ENCODE measurements at regions not wholly inside any gene's neighbourhood (a gene's known extent, or its start where the extent isn't known, plus 50 kb on each side); places are given as distances from the start of the nearest gene placed in this dataset.

DNA sequence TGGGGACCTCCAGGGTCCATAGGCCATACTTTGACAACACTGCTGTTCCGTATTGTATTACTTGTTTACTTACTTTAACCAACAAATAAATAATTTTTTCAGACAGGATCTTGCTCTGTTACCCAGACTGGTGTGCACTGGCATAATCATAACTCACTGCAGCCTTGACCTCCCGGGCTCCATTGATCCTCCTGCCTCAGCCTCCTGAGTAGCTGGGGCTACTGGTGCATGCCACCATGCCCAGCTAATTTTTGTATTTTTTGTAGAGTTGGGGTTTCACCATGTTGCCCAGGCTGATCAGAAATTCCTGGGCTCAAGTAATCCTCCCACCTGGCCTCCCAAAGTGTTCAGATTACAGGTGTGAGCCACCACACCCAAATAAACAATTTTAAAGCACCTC, 64.9 kb upstream of the C15orf39 start:
- Histone ChIP-seq H3K4me1 (no peaks in the 10 kb centered on the region), H3K36me3 (no peaks in the 10 kb centered on the region), H3K27me3 (no peaks in the 10 kb centered on the region), H3K9me3 (peaks cover 0 to 14% (median 0%) of the 10 kb centered on the region in 4 donors), H3K27ac (no peak overlapping the region), H3K4me3 (no peak overlapping the region)
- TF ChIP-seq EP300 (IDR thresholded peaks at IDR 0.05) = no peak
- TF ChIP-seq, protein P1, sequence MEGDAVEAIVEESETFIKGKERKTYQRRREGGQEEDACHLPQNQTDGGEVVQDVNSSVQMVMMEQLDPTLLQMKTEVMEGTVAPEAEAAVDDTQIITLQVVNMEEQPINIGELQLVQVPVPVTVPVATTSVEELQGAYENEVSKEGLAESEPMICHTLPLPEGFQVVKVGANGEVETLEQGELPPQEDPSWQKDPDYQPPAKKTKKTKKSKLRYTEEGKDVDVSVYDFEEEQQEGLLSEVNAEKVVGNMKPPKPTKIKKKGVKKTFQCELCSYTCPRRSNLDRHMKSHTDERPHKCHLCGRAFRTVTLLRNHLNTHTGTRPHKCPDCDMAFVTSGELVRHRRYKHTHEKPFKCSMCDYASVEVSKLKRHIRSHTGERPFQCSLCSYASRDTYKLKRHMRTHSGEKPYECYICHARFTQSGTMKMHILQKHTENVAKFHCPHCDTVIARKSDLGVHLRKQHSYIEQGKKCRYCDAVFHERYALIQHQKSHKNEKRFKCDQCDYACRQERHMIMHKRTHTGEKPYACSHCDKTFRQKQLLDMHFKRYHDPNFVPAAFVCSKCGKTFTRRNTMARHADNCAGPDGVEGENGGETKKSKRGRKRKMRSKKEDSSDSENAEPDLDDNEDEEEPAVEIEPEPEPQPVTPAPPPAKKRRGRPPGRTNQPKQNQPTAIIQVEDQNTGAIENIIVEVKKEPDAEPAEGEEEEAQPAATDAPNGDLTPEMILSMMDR (IDR thresholded peaks at IDR 0.05) = no peak
- TF ChIP-seq POLR2A (IDR thresholded peaks at IDR 0.05) = no peak
- 83 to 92% methylated on average over 2 of the region's 2 CpGs for WGBS, 2 donors
- DNase-seq (ENCODE audit: low spot score in 2 of 2) = no peak

GRCh38 chr15:75138016-75138999, 63.4 kb upstream of the C15orf39 start:
- WGBS, 2 donors = 52 to 61% methylated on average over 20 of the region's 20 CpGs
- Histone ChIP-seq H3K4me1 (no peaks in the 10 kb centered on the region), H3K4me3 (no peak overlapping the region), H3K27ac (peak overlapping the region in 1 of 4 donors; percentile 10), H3K9me3 (peaks cover 3 to 28% (median 10%) of the 10 kb centered on the region in 4 donors), H3K36me3 (no peaks in the 10 kb centered on the region), H3K27me3 (no peaks in the 10 kb centered on the region)
- no peak for TF ChIP-seq POLR2A (IDR thresholded peaks at IDR 0.05)
- TF ChIP-seq EP300 (IDR thresholded peaks at IDR 0.05) = no peak
- TF ChIP-seq, protein P1 (IDR thresholded peaks at IDR 0.05) = no peak
- DNase-seq (ENCODE audit: low spot score in 2 of 2) = no peak

DNA sequence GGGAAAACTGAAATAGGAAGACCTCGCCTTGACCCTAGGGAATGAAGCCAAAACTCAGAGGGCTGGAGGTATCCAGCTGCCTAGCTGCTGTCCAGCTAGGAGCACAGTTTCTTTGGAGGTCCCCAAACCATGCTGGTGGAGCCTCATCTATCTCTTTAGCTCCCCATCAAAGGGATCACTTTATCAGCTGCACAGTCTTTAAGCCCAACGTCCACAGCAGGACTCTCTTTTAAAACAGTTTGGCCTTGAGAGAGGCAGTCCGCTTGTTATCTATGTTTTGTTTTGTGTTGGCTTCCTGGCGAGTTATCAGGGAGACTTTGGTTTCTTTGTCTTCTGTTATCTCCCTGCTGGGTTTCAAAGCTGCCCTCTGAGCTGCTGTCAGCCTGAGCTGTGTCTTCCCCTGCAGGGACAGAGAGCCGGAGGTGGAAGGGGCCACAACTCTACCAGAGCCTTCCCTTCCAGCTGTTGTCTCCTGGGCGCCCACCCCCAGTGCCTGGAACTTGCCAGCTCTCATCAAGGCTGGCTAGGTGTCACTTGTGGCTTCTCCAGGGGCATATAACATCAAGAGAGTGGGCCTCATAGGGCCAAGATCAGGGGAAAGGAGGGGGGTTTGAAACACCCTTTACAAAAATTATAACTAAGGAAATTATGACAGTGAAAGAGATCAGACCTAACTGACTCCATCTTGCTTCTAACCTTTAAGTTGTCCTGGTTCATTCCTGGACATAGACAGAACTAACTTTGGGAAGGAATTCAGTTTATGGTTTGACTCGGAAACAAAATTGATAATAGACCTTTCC, 61.4 kb upstream of the C15orf39 start:
- Histone ChIP-seq H3K4me1 (no peaks in the 10 kb centered on the region), H3K36me3 (peaks cover 0 to 4% (median 0%) of the 10 kb centered on the region in 3 donors), H3K27ac (no peak overlapping the region), H3K27me3 (no peaks in the 10 kb centered on the region), H3K4me3 (no peak overlapping the region), H3K9me3 (peaks cover 3 to 48% (median 17%) of the 10 kb centered on the region in 4 donors)
- WGBS, 2 donors = 70 to 78% methylated on average over 7 of the region's 7 CpGs
- no peak for TF ChIP-seq POLR2A (IDR thresholded peaks at IDR 0.05)
- TF ChIP-seq, protein P1 (IDR thresholded peaks at IDR 0.05) = no peak
- TF ChIP-seq EP300 (IDR thresholded peaks at IDR 0.05) = no peak
- DNase-seq (ENCODE audit: low spot score in 2 of 2) = no peak

GRCh38 chr15:75142499-75142898, 59.2 kb upstream of the C15orf39 start:
- WGBS, 2 donors = 95 to 98% methylated on average over 3 of the region's 3 CpGs
- H3K27ac ChIP-seq = no peak overlapping the region
- H3K9me3 ChIP-seq = peaks cover 3 to 61% (median 17%) of the 10 kb centered on the region in 4 donors
- no peak for DNase-seq (ENCODE audit: low spot score in 2 of 2)
- H3K27me3 ChIP-seq = no peaks in the 10 kb centered on the region
- no peaks in the 10 kb centered on the region for H3K4me1 ChIP-seq
- TF ChIP-seq, protein P1 (IDR thresholded peaks at IDR 0.05) = no peak
- TF ChIP-seq POLR2A (IDR thresholded peaks at IDR 0.05) = no peak
- no peak for TF ChIP-seq EP300 (IDR thresholded peaks at IDR 0.05)
- no peak overlapping the region for H3K4me3 ChIP-seq
- H3K36me3 ChIP-seq = peaks cover 0 to 4% (median 0%) of the 10 kb centered on the region in 3 donors

Measured in tibial nerve (tissue), 4 donors.